Subcutaneous abdominal adipose tissue (tissue), 5 donors: ENCODE measurements at regions not wholly inside any gene's neighbourhood (a gene's known extent, or its start where the extent isn't known, plus 50 kb on each side); places are given as distances from the start of the nearest gene placed in this dataset.

Experiments used
- H3K27ac ChIP-seq: one replicate; pipeline ENCODE4 v1.7.0; 2013; ENCODE audit warnings: low read depth, mild to moderate bottlenecking, inconsistent platforms, low read length, moderate library complexity
- H3K27me3 ChIP-seq, 5 donors: one replicate each; pipeline ENCODE4 v1.7.0; 2013; ENCODE audit warnings: low read length in 5 of 5, inconsistent platforms in 1 of 5; ENCODE audit not compliant: control insufficient read depth in 5 of 5, insufficient read depth in 4 of 5
- H3K36me3 ChIP-seq, 5 donors: one replicate each; pipeline ENCODE4 v1.7.0; 2013; ENCODE audit warnings: low read length in 5 of 5; ENCODE audit not compliant: control insufficient read depth in 5 of 5, insufficient read depth in 5 of 5
- H3K4me1 ChIP-seq, 5 donors: one replicate each; pipeline ENCODE4 v1.7.0; 2013; ENCODE audit warnings: low read length in 5 of 5, mild to moderate bottlenecking in 3 of 5, moderate library complexity in 1 of 5; ENCODE audit not compliant: control insufficient read depth in 5 of 5, insufficient read depth in 5 of 5
- H3K4me3 ChIP-seq, 5 donors: one replicate each; pipeline ENCODE4 v1.7.0; 2013; ENCODE audit warnings: low read length in 5 of 5, low read depth in 1 of 5
- H3K9ac ChIP-seq, 5 donors: one replicate each; pipeline ENCODE4 v1.7.0; 2013; ENCODE audit warnings: low read length in 5 of 5, mild to moderate bottlenecking in 4 of 5, moderate library complexity in 3 of 5
- H3K9me3 ChIP-seq, 5 donors: one replicate each; pipeline ENCODE4 v1.7.0; 2013; ENCODE audit warnings: low read length in 5 of 5; ENCODE audit not compliant: control insufficient read depth in 5 of 5
- donor health status: healthy.
- donor health status: healthy.
- donor health status: healthy.
- donor health status: healthy.
- donor health status: healthy.

DNA sequence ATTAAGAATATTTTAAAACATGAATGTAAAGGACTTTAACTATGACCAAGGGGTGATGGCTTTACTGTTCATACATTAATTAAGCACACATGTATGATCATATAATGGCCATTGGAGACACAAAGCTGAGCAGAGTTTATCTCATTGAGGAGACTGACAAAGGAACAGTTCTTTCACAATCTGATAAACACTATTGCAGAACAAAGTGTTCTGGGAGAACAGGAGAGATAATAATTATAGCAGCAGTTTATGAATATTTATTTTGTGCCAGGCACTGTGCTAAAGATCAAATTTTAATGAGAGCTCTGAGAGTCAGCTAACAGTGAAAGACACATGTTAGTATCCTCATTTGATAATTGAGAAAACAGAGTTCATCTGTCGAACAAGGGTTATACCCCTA is 242.4 kb upstream of the NR3C2 start:
- H3K36me3 ChIP-seq: no peaks in the 10 kb centered on the region
- H3K27ac ChIP-seq: no peak overlapping the region
- H3K4me1 ChIP-seq: no peaks in the 10 kb centered on the region
- no peak overlapping the region for H3K9ac ChIP-seq
- peaks cover 0 to 4% (median 0%) of the 10 kb centered on the region in 5 donors for H3K27me3 ChIP-seq
- H3K9me3 ChIP-seq: no peaks in the 10 kb centered on the region
- no peak overlapping the region for H3K4me3 ChIP-seq

DNA sequence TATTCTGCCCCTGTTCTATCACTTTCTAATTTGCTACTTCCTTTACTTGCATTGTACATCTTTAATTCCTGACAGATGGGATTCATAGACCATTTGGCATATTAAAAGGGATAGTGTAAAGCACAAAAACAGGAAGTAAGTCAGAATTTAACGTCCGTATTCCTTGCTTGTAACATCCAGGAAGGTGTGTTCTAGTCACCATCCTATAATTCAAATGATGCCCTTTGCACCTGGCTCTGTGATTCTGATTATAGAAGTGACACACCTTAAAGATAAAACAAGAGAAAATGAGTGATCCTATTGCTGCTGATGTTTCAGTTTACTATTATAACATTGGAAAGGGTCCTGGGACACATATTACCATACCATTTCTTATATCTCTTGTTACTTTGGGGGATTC is 238.7 kb upstream of the NR3C2 start:
- no peaks in the 10 kb centered on the region for H3K9me3 ChIP-seq
- no peak overlapping the region for H3K27ac ChIP-seq
- peaks cover 0 to 4% (median 0%) of the 10 kb centered on the region in 5 donors for H3K27me3 ChIP-seq
- no peak overlapping the region for H3K4me3 ChIP-seq
- no peak overlapping the region for H3K9ac ChIP-seq
- H3K36me3 ChIP-seq: no peaks in the 10 kb centered on the region
- H3K4me1 ChIP-seq: no peaks in the 10 kb centered on the region

DNA sequence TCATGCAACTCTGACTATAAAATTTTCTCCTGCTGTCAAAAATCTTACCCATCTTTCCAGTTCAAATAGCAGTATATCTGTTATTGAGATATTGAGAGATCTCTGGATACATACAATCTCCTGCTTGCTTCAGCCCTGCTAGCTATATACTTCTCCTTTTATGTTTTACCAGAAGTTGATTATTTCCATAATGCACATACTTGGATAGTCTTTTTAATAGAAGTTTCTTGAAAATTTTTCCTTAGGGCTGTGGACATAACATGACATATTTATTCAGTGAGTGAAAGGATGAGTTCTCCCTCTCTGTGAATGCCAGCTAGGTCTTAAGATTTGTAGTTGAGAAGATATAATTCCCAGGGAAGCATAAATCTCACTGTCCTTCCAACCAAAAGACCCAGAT is 234.1 kb upstream of the NR3C2 start:
- Histone ChIP-seq H3K9ac (no peak overlapping the region), H3K4me1 (no peaks in the 10 kb centered on the region)

DNA sequence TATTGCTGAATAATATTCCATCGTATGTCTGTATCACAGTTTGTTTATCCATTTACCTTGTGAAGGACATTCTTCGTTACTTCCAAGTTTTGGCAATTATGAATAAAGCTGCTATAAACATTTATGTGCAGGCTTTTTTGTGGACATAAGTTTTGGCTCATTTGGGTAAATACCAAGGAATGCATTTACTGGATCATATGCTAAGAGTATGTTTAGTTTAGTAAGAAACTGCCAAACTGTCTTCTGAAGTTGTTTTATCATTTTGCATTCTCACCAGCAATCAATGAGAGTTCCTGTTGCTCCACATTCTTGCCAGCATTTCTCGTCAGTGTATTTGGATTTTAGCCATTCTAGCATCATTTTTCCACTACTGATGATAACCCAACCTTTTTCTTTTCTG is 232.7 kb upstream of the NR3C2 start:
- H3K27me3 ChIP-seq: no peaks in the 10 kb centered on the region
- H3K9me3 ChIP-seq: no peaks in the 10 kb centered on the region
- no peak overlapping the region for H3K4me3 ChIP-seq
- no peaks in the 10 kb centered on the region for H3K4me1 ChIP-seq
- no peaks in the 10 kb centered on the region for H3K36me3 ChIP-seq
- no peak overlapping the region for H3K27ac ChIP-seq
- no peak overlapping the region for H3K9ac ChIP-seq

More for the DNA sequence above, 234.1 kb upstream of the NR3C2 start:
- Histone ChIP-seq H3K4me3 (no peak overlapping the region), H3K9me3 (no peaks in the 10 kb centered on the region), H3K27me3 (no peaks in the 10 kb centered on the region), H3K36me3 (no peaks in the 10 kb centered on the region), H3K27ac (no peak overlapping the region)

DNA sequence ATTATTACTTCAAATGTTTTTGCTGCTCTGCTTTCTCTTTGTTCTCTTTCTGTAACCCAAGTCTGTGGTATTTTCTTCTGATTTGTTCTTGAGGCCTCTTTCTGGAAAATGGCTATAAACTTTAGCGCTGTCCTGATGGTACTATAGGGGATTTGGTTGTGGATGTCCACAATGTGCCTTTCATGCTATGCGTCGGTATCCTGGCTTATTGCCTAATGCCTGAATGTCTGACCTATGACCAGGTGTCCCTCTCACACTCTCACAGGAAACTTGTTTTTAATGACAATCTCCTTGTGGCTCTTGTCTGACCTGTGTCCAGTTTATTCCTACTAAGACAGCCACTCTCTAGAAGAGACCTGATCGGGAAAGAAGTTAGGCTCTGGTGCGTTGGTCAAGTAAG is 222.4 kb upstream of the NR3C2 start:
- no peaks in the 10 kb centered on the region for H3K27me3 ChIP-seq
- no peak overlapping the region for H3K9ac ChIP-seq
- H3K36me3 ChIP-seq: no peaks in the 10 kb centered on the region

DNA sequence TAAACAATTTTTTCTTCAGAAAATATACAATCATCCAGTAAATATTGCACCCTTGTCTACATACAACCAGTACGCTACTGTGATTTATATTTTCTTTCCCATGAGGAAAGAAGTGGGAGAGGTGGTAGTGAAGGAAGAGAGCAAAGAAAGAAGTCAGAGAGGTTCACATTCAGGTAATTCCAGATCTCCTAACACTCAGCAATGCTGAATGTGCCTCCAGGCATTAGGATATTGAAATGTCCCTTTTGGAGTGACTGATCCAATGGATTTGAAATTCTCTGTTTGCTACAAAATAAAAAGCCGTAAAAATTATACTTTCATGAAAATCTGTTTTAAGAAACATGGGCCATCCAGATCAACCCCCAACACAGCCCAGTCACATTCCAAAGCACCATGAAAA is 211.9 kb upstream of the NR3C2 start:
- no peak overlapping the region for H3K4me3 ChIP-seq
- no peaks in the 10 kb centered on the region for H3K36me3 ChIP-seq
- no peaks in the 10 kb centered on the region for H3K27me3 ChIP-seq

More for the DNA sequence above, 222.4 kb upstream of the NR3C2 start:
- Histone ChIP-seq H3K4me1 (no peaks in the 10 kb centered on the region), H3K9me3 (no peaks in the 10 kb centered on the region), H3K27ac (no peak overlapping the region), H3K4me3 (no peak overlapping the region)

DNA sequence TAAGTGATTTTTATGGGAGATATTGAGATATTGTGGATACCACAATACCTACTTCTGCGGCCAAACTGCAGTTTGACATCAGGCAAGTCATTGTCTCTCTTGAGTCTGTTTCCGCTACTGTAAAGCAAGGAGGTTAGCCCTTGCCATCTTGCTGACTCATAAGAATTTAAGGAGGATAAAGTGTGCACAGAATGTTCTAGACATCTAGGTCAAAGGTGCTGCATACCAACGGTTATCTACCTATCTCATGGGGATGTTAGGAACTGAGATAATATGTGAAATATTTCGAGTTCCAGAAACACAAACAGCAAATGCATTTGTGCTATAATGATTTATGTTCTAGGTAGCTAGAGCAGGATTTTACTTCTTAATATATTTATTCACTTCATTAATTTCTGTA is 211.5 kb upstream of the NR3C2 start:
- H3K27ac ChIP-seq: no peak overlapping the region
- no peak overlapping the region for H3K9ac ChIP-seq
- H3K4me1 ChIP-seq: no peaks in the 10 kb centered on the region
- H3K4me3 ChIP-seq: no peak overlapping the region
- no peaks in the 10 kb centered on the region for H3K36me3 ChIP-seq
- no peaks in the 10 kb centered on the region for H3K27me3 ChIP-seq
- H3K9me3 ChIP-seq: no peaks in the 10 kb centered on the region

More for the DNA sequence above, 211.9 kb upstream of the NR3C2 start:
- Histone ChIP-seq H3K9ac (no peak overlapping the region), H3K9me3 (no peaks in the 10 kb centered on the region), H3K4me1 (no peaks in the 10 kb centered on the region), H3K27ac (no peak overlapping the region)

DNA sequence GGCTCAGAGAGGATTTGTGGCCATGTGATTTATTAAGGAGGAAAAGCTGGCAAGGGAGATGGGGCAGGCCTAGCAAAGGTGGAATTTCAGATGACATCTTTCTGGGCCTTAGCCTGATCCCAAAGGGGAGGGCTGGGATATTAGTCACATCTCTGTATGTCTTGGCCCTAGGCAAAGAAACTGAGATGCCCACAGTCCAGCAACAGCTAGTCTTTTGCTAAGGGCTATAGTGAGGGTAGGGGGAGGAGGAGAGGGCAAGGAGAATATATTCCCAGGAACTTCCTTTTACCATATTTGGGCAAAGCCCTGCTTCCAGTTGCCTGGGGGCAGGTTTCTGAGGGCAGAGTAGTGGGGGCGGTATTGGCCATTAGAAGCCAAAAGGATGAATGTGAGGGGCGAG is 209.8 kb upstream of the NR3C2 start:
- Histone ChIP-seq H3K4me1 (no peaks in the 10 kb centered on the region), H3K36me3 (no peaks in the 10 kb centered on the region), H3K9ac (no peak overlapping the region), H3K27ac (no peak overlapping the region), H3K4me3 (no peak overlapping the region), H3K27me3 (no peaks in the 10 kb centered on the region), H3K9me3 (no peaks in the 10 kb centered on the region)

DNA sequence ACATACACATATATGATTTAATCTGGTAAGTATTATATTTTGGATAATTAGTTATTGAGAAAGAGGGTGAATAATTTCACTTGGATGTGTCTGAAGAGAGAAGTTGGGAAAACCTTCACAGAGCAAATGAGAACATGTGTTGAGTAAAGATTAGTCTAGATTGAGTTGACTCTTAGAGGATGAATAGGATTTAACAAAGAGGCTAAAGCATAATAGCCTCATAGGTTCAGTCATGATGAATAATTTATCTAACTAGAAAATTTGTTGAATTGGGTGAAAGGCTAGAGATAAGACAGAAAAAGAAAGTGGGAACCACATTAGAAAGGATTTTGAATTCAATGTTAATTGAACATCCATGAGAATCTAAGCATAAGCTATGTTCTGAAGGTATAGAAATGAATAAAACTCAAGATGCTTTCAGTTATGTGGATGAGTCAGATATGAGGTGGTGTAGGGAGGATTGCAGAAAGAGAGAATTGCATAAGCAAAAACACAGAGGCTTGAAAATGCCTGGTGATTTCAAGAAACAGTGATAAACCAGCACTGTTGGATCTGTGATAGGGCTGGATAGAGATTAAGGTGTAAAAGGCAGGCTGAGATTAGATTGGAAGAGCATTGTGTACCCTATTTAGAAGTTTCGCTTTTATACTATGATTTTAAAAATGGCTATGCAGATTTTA is 207.6 kb upstream of the NR3C2 start:
- H3K27ac ChIP-seq: no peak overlapping the region
- no peaks in the 10 kb centered on the region for H3K27me3 ChIP-seq
- H3K36me3 ChIP-seq: no peaks in the 10 kb centered on the region
- no peak overlapping the region for H3K9ac ChIP-seq
- H3K4me1 ChIP-seq: no peaks in the 10 kb centered on the region
- H3K4me3 ChIP-seq: no peak overlapping the region
- no peaks in the 10 kb centered on the region for H3K9me3 ChIP-seq

DNA sequence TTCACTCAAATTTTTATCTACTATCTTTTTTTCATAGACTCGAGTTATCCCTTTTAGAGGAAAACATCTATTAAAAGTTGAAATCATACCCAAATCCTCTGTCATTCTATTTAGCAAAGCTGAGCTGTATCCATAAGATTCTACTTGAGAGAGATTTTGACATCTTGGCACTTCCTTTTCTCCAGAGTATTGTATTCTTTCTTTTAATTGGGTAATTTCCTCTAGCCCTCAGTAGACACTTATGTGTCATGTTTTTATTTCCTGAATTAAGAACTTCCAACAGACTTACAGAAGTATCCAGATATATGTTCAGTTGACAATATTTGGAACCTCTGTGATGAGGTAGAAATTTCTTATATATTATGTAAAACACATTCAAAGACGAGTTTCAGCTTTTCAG is 201.6 kb upstream of the NR3C2 start:
- H3K4me3 ChIP-seq: no peak overlapping the region
- H3K36me3 ChIP-seq: no peaks in the 10 kb centered on the region
- H3K9ac ChIP-seq: no peak overlapping the region
- H3K27ac ChIP-seq: no peak overlapping the region
- no peaks in the 10 kb centered on the region for H3K9me3 ChIP-seq
- H3K4me1 ChIP-seq: no peaks in the 10 kb centered on the region
- H3K27me3 ChIP-seq: no peaks in the 10 kb centered on the region
